ENCODE measurements at regions not wholly inside any gene's neighbourhood (a gene's known extent, or its start where the extent isn't known, plus 50 kb on each side); places are given as distances from the start of the nearest gene placed in this dataset.

DNA sequence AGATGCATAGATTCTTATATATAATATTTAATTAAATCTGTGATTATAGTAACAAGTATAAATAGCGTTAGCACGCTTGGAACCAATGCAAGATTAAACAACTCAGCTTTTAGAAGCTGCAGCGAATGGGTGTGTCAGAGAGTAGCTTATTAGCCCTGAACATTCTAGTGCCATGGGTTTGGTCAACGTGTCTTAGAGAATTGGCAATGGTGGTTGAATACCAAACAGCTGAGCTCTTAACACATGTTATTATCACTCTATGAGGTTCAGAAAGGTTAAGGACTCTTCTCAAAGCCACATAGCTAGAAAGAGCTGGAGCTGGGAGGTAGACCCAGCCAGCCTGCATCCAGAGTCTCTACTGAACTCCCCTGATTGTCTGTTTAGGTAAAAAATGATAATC lies 284.2 kb upstream of the CHD6 start:
- Histone ChIP-seq H3K27me3 (ENCODE audit: control insufficient read depth in 1 of 2, insufficient read depth in 2 of 2, low read length in 2 of 2) (no peaks in the 10 kb centered on the region), H3K36me3 (ENCODE audit: insufficient read depth, low read length) (no peaks in the 10 kb centered on the region), H3K9me3 (ENCODE audit: low read length) (no peaks in the 10 kb centered on the region), H3K4me3 (ENCODE audit: low read depth in 1 of 2, low read length in 2 of 2) (no peak overlapping the region), H3K27ac (ENCODE audit: low read depth, low read length) (no peak overlapping the region), H3K9ac (ENCODE audit: low read length) (no peak overlapping the region), H3K4me1 (ENCODE audit: insufficient read depth, low read length) (no peaks in the 10 kb centered on the region)

DNA sequence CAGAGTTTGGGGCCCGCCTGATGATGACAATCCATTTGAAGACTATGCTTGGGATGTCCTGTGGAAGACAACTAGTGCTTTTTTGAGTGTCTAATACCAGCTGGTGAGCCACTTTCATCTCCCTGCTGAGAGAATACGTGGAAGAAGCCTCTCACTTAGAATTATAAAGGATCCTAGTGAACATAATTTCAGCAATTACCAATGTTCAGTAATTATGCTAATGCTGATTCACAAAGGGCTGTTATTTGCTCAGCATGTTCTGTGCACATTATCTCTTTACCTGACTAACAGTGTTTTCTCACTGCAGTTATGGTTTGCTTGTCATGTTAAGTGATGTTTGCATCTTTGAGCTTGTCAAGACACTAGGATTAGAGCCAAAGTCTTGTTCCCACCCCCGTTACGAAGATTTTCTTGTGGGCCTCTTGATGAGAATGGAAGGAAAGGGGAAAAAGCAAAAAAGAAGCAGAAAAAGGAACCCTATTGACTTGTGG lies 282.1 kb upstream of the CHD6 start:
- no peak overlapping the region for H3K27ac ChIP-seq (ENCODE audit: low read depth, low read length)
- no peaks in the 10 kb centered on the region for H3K4me1 ChIP-seq (ENCODE audit: insufficient read depth, low read length)
- no peaks in the 10 kb centered on the region for H3K27me3 ChIP-seq (ENCODE audit: control insufficient read depth in 1 of 2, insufficient read depth in 2 of 2, low read length in 2 of 2)
- no peak overlapping the region for H3K9ac ChIP-seq (ENCODE audit: low read length)
- no peaks in the 10 kb centered on the region for H3K36me3 ChIP-seq (ENCODE audit: insufficient read depth, low read length)
- H3K9me3 ChIP-seq (ENCODE audit: low read length): no peaks in the 10 kb centered on the region
- H3K4me3 ChIP-seq (ENCODE audit: low read depth in 1 of 2, low read length in 2 of 2): no peak overlapping the region

DNA sequence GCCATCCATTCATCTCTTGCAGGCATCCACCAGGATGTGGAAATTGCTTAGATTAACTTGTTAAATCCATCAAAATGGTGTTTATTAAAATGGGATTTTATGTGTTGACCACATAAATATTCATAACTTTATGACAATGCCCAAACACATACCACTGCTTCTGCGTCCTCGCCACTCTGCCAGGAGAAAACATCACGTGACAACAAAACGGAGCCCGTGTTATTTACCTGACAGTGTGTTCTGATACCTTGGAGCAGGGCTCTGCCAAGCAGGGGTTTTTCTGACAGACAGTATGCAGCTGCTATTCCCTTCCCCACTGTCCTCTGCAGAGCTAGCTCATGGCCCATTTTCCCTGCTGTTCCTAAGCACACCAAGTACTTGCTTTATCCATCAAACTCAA lies 279.5 kb upstream of the CHD6 start:
- H3K9ac ChIP-seq (ENCODE audit: low read length): no peak overlapping the region
- no peaks in the 10 kb centered on the region for H3K4me1 ChIP-seq (ENCODE audit: insufficient read depth, low read length)
- no peaks in the 10 kb centered on the region for H3K27me3 ChIP-seq (ENCODE audit: control insufficient read depth in 1 of 2, insufficient read depth in 2 of 2, low read length in 2 of 2)
- no peaks in the 10 kb centered on the region for H3K36me3 ChIP-seq (ENCODE audit: insufficient read depth, low read length)
- H3K4me3 ChIP-seq (ENCODE audit: low read depth in 1 of 2, low read length in 2 of 2): no peak overlapping the region
- H3K27ac ChIP-seq (ENCODE audit: low read depth, low read length): no peak overlapping the region
- no peaks in the 10 kb centered on the region for H3K9me3 ChIP-seq (ENCODE audit: low read length)

DNA sequence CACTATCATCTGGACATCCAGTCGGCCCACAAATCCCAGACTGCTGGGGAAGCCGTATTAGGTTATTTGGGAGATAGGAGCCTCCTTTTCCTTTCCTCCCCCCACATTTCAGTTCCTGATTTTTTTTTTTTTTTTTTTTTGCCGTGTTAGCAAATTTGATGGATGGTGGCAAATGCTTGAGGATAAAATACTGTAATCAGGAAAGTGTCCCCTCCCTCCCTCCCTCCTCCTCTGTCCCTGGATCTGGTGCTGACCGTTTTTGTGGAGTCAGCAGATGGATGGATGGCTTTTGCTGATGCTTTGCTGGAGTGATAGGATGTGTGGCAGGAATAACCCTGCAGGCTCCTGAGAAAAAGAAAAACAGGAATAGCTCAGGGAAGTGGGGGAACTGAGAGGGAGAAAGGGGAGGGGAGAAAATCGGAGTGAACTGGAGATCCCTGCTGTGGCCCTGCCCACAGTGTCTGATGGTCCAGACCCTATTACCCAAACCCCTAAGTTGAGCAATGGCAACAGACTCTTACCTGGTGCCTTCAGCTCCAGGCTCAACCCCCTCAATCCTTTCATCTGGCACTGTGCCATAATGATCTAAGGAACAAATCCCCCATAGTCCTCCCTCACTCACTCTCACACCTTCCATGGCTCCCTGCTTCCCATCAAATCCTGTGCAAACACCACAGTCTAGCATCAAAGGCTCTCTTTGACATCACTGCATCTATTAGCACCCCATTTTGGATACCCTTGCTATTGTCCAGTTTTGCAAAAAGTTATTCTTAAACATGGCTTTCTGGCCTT lies 277.3 kb upstream of the CHD6 start:
- Histone ChIP-seq H3K27me3 (ENCODE audit: control insufficient read depth in 1 of 2, insufficient read depth in 2 of 2, low read length in 2 of 2) (no peaks in the 10 kb centered on the region), H3K36me3 (ENCODE audit: insufficient read depth, low read length) (no peaks in the 10 kb centered on the region), H3K9me3 (ENCODE audit: low read length) (no peaks in the 10 kb centered on the region), H3K4me3 (ENCODE audit: low read depth in 1 of 2, low read length in 2 of 2) (no peak overlapping the region), H3K27ac (ENCODE audit: low read depth, low read length) (no peak overlapping the region), H3K4me1 (ENCODE audit: insufficient read depth, low read length) (no peaks in the 10 kb centered on the region), H3K9ac (ENCODE audit: low read length) (no peak overlapping the region)

DNA sequence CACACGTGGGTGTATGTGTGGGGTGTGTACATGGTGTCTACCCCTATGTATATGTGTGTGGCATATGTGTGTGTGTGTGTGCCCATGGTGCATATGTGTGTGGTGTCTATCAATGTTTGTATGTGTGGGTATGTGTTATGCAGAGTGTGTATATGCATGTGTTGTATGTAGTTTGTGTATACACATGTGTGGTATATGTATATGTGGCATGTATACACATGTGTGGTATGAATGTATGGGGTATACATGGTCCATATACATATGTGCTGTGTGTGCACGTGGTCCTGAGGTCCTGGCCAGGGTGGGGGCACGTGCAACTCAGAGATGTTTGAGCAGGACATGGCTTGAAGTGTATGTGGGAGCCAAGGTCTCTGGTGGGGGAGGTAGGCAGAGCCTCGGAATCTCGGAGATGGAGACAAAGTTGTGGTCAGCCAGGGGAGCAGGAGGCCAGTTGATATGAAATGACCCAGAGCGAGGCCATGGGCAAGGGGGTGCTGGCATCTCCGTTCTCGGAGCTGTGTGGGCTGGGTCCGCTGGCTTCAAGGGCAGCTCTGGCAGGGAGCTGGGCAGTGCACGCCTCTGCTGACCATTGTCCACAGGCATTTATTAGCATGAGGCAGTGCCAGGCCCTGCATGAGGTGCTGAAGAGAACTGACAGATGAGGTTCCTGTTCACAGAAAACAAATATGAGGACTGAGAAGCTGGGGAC lies 276.2 kb upstream of the CHD6 start:
- no peak overlapping the region for H3K4me3 ChIP-seq (ENCODE audit: low read depth in 1 of 2, low read length in 2 of 2)
- H3K27me3 ChIP-seq (ENCODE audit: control insufficient read depth in 1 of 2, insufficient read depth in 2 of 2, low read length in 2 of 2): no peaks in the 10 kb centered on the region
- no peaks in the 10 kb centered on the region for H3K9me3 ChIP-seq (ENCODE audit: low read length)
- no peak overlapping the region for H3K27ac ChIP-seq (ENCODE audit: low read depth, low read length)
- H3K36me3 ChIP-seq (ENCODE audit: insufficient read depth, low read length): no peaks in the 10 kb centered on the region
- H3K4me1 ChIP-seq (ENCODE audit: insufficient read depth, low read length): no peaks in the 10 kb centered on the region
- no peak overlapping the region for H3K9ac ChIP-seq (ENCODE audit: low read length)

DNA sequence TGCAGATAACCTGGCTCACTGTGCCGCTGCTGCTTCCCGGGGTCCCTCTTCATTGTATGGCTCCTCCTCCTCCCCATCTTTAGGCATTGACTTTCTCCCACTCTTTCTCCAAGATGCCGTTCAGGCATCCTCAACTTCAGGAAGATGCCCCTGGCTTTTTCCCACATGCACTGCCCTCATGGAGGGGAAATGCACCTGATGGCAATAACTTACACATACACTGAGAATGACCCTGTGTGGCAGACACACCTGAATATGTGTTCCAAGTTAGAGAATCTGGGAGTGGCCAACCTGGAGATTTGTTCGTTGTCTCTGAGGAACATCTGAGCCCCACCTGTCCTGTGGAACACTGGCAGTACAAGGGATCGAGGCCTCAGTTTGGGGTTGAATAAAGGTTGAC lies 273.9 kb upstream of the CHD6 start:
- H3K27ac ChIP-seq (ENCODE audit: low read depth, low read length): no peak overlapping the region
- H3K9me3 ChIP-seq (ENCODE audit: low read length): no peaks in the 10 kb centered on the region
- no peak overlapping the region for H3K9ac ChIP-seq (ENCODE audit: low read length)
- no peaks in the 10 kb centered on the region for H3K4me1 ChIP-seq (ENCODE audit: insufficient read depth, low read length)
- no peak overlapping the region for H3K4me3 ChIP-seq (ENCODE audit: low read depth in 1 of 2, low read length in 2 of 2)
- no peaks in the 10 kb centered on the region for H3K36me3 ChIP-seq (ENCODE audit: insufficient read depth, low read length)
- H3K27me3 ChIP-seq (ENCODE audit: control insufficient read depth in 1 of 2, insufficient read depth in 2 of 2, low read length in 2 of 2): no peaks in the 10 kb centered on the region

DNA sequence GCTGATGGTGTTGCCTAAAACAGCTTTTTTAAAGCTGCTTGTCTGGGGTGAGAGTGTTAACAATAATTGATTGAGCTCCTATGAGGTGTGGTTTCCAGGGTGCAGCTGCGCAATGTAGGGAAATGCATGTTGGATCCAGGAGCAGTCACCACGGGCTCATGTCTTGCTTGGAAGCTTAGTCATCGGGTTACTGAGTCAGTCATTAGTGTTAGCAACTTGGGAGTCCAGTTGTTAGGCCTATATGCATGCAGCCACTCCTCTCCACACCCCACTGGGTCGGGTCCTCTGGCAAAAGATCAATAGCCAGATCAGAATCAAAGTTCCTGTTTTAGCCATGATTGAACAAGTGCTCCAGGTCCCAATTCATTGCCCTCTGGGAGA lies 271.7 kb upstream of the CHD6 start:
- no peaks in the 10 kb centered on the region for H3K4me1 ChIP-seq (ENCODE audit: insufficient read depth, low read length)
- no peak overlapping the region for H3K9ac ChIP-seq (ENCODE audit: low read length)
- H3K36me3 ChIP-seq (ENCODE audit: insufficient read depth, low read length): no peaks in the 10 kb centered on the region
- H3K9me3 ChIP-seq (ENCODE audit: low read length): no peaks in the 10 kb centered on the region
- no peak overlapping the region for H3K27ac ChIP-seq (ENCODE audit: low read depth, low read length)
- no peak overlapping the region for H3K4me3 ChIP-seq (ENCODE audit: low read depth in 1 of 2, low read length in 2 of 2)
- no peaks in the 10 kb centered on the region for H3K27me3 ChIP-seq (ENCODE audit: control insufficient read depth in 1 of 2, insufficient read depth in 2 of 2, low read length in 2 of 2)

DNA sequence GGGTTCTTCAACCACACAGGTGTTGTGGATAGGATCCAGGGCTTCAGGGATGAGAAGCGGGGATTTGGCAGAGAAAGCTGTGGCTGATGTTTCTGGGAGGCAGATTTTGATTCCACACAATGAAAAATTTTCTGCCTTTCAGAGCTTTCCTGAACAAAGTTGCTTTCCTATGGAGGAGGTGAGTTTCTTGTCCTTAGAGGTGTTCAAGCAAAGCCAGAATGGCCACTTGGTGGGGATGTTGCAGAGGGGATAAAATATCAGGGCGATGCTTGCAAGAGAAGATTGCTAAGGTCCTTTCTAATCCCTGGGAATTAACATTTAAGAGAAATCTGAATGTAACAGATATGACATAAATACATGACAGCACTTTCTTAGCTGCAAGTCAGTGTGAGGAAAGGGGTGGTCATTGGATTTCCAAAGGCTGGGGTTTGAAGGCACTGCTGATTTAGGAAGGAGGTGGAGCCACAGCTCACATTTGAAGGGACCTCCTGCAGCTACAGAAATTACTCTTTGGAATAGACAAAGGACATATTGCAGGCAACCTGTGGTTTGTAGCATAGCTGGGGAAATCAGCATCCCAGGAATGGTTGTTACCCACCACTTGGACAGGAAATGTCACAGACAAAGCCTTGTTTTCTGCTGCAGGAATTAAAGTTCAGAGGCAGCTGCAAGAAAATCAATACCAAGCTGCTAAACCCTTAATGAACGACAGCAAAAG lies 271.1 kb upstream of the CHD6 start:
- Histone ChIP-seq H3K4me3 (ENCODE audit: low read depth in 1 of 2, low read length in 2 of 2) (no peak overlapping the region), H3K9me3 (ENCODE audit: low read length) (no peaks in the 10 kb centered on the region), H3K27ac (ENCODE audit: low read depth, low read length) (no peak overlapping the region), H3K9ac (ENCODE audit: low read length) (no peak overlapping the region), H3K4me1 (ENCODE audit: insufficient read depth, low read length) (no peaks in the 10 kb centered on the region), H3K27me3 (ENCODE audit: control insufficient read depth in 1 of 2, insufficient read depth in 2 of 2, low read length in 2 of 2) (no peaks in the 10 kb centered on the region), H3K36me3 (ENCODE audit: insufficient read depth, low read length) (no peaks in the 10 kb centered on the region)

DNA sequence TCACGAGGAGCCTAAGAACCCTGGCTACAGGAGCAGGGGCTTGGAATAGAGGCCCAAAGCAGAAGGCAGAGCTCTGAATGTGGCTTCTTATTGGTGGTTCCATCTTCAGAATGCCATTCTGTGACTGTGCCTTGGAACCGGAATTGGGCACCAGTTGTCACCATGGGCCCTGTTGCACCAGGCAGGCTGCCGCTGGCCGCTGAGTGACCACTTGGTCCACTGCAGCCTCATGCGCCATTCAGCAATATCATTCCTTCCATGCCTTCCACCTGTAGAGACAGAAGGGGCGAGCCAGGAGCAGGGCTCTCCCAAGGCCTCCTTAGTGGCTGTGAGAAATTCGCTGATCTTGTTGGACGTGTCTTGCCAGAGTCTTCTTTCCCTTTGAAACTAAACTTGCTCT lies 270.3 kb upstream of the CHD6 start:
- Histone ChIP-seq H3K4me1 (ENCODE audit: insufficient read depth, low read length) (no peaks in the 10 kb centered on the region), H3K4me3 (ENCODE audit: low read depth in 1 of 2, low read length in 2 of 2) (no peak overlapping the region)

DNA sequence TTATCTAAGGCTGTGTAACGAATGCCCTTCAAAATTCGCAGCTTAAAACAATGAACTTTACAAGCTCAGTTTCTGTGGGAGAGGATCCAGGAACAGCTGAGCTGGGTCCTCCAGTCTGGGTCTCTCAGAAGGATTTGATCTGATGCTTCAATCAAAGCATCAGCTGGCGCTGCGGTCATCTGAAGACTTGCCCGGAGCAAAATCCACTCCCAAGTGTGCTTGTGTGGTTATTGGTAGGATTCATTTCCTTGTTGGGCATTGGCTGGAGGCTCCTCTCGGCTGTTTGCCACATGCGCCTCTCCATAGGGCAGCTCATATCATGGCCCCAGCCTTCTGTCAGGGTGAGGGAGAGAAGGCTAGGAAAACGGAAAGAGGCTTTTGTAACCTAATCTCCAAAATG lies 269.3 kb upstream of the CHD6 start:
- Histone ChIP-seq H3K4me1 (ENCODE audit: insufficient read depth, low read length) (no peaks in the 10 kb centered on the region), H3K4me3 (ENCODE audit: low read depth in 1 of 2, low read length in 2 of 2) (no peak overlapping the region), H3K27me3 (ENCODE audit: control insufficient read depth in 1 of 2, insufficient read depth in 2 of 2, low read length in 2 of 2) (no peaks in the 10 kb centered on the region), H3K9ac (ENCODE audit: low read length) (no peak overlapping the region), H3K9me3 (ENCODE audit: low read length) (no peaks in the 10 kb centered on the region), H3K27ac (ENCODE audit: low read depth, low read length) (no peak overlapping the region), H3K36me3 (ENCODE audit: insufficient read depth, low read length) (no peaks in the 10 kb centered on the region)

More for the DNA sequence above, 270.3 kb upstream of the CHD6 start:
- Histone ChIP-seq H3K27ac (ENCODE audit: low read depth, low read length) (no peak overlapping the region), H3K9ac (ENCODE audit: low read length) (no peak overlapping the region), H3K36me3 (ENCODE audit: insufficient read depth, low read length) (no peaks in the 10 kb centered on the region), H3K9me3 (ENCODE audit: low read length) (no peaks in the 10 kb centered on the region), H3K27me3 (ENCODE audit: control insufficient read depth in 1 of 2, insufficient read depth in 2 of 2, low read length in 2 of 2) (no peaks in the 10 kb centered on the region)

DNA sequence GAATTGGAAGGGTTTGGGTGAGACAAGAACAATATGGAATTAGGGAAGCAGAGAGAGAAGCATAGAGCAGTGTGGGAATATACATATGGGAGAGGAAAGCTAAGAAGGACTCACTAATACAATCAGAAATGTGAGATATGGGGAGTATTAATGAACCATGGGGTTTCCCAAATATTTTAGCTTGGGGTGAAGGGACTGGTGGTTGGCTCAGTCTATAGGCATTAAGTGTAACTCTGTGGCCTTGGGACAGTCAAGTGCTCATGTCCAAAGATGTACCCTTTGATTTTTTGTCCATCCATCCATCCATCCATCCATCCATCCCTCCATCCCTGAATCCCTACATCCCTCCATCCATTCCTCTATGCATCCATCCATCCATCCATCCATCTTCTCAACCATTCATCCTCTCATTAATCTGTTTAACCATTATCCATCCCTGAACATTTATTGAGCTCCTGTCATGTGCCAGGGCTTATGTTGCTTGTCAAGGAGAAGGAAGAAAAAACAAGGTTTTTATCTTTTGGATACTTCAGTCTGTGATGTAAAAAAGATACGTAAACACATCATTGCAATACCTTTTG lies 263.4 kb upstream of the CHD6 start:
- Histone ChIP-seq H3K27ac (ENCODE audit: low read depth, low read length) (no peak overlapping the region), H3K4me1 (ENCODE audit: insufficient read depth, low read length) (no peaks in the 10 kb centered on the region), H3K36me3 (ENCODE audit: insufficient read depth, low read length) (no peaks in the 10 kb centered on the region), H3K4me3 (ENCODE audit: low read depth in 1 of 2, low read length in 2 of 2) (no peak overlapping the region), H3K27me3 (ENCODE audit: control insufficient read depth in 1 of 2, insufficient read depth in 2 of 2, low read length in 2 of 2) (no peaks in the 10 kb centered on the region), H3K9ac (ENCODE audit: low read length) (no peak overlapping the region), H3K9me3 (ENCODE audit: low read length) (no peaks in the 10 kb centered on the region)
